Breast epithelium (tissue), 4 donors: ENCODE measurements at regions not wholly inside any gene's neighbourhood (a gene's known extent, or its start where the extent isn't known, plus 50 kb on each side); places are given as distances from the start of the nearest gene placed in this dataset.

ENCODE experiments used
- DNase-seq, 2 donors: peaks; one replicate each; pipeline ENCODE4 v3.0.0-alpha.2; 2019; ENCODE audit warnings: low spot score in 2 of 2
- H3K27ac ChIP-seq, 2 donors: fragments of 200-600 bp; sonication (generic) in 1 of 2; one replicate each; pipeline ENCODE4 v1.5.1; 2016 to 2019; ENCODE audit warnings: mild to moderate bottlenecking in 1 of 2
- H3K27me3 ChIP-seq, 2 donors: fragments of 200-600 bp; sonication (generic) in 1 of 2; one replicate each; pipeline versions ENCODE4 v1.5.1 to v1.6.0; 2017 to 2019; ENCODE audit warnings: control low read depth in 1 of 2, mild to moderate bottlenecking in 1 of 2
- H3K36me3 ChIP-seq: fragments of 200-600 bp; one replicate; pipeline ENCODE4 v1.5.1; 2019
- H3K4me1 ChIP-seq, 2 donors: fragments of 200-600 bp; sonication (generic); one replicate each; pipeline ENCODE4 v1.5.1; 2016 to 2019; ENCODE audit warnings: control low read depth in 1 of 2
- H3K4me3 ChIP-seq, 3 donors: fragments of 200-600 bp; sonication (generic); 1 replicate in 2 of 3; 2 replicates in 1 of 3; pipeline ENCODE4 v1.5.1; 2016 to 2019; ENCODE audit warnings: mild to moderate bottlenecking in 3 of 3, moderate library complexity in 2 of 3
- H3K9me3 ChIP-seq, 2 donors: fragments of 200-600 bp; sonication (generic) in 1 of 2; one replicate each; pipeline ENCODE4 v1.5.1; 2016 to 2019; ENCODE audit warnings: control low read depth in 1 of 2
- POLR2A ChIP-seq: fragments of 450-650 bp; IDR thresholded peaks from one replicate; pipeline ENCODE4 v1.6.1; 2016; ENCODE audit warnings: antibody characterized with exemption, mild to moderate bottlenecking, moderate library complexity
- POLR2AphosphoS5 ChIP-seq, 3 donors: sonication (generic); formaldehyde crosslinking; IDR thresholded peaks; one replicate each; pipeline ENCODE4 v1.6.1; 2017; ENCODE audit warnings: antibody characterized with exemption in 3 of 3
- intact Hi-C: fragments of 100-400 bp; cut with DNase I; formaldehyde crosslinking; loops from one replicate; pipeline ENCODE4 v1.15.1; 2023; ENCODE audit warnings: low total_unique reads
- TF ChIP-seq, protein P1 (sequence below), 3 donors: fragments of 450-650 bp; IDR thresholded peaks; one replicate each; pipeline ENCODE4 v1.5.1; 2016 to 2017; ENCODE audit warnings: antibody characterized with exemption in 3 of 3, mild to moderate bottlenecking in 3 of 3, moderate library complexity in 3 of 3

DNA sequence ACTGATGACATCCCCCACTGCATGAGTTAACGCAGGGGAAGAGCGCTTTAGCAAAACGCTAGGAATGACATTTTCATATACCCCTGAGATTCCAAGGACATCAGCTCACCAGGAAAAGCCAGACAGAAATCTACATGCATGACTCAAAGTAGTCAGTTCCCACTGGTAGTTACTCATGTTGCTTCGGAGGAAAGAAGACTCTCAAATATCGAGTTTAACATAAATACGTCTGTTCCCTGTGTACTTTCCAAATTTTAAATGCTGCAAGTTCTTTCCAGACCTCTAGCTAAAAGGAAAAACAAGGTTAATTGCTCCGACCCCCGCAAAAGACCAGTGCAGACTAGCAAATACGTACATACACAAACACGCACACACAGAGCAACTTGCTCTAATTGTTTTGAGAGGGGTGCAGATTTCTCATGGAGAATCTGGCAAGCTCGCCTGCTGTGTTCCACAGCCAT is 115.4 kb upstream of the PRICKLE2 start:
- no peaks in the 10 kb centered on the region for H3K36me3 ChIP-seq
- H3K4me3 ChIP-seq = peak overlapping the region in 1 of 3 donors; percentile 5
- H3K27me3 ChIP-seq = no peaks in the 10 kb centered on the region
- H3K4me1 ChIP-seq = peaks cover 7% of the 10 kb centered on the region in 2 donors
- TF ChIP-seq, protein P1, sequence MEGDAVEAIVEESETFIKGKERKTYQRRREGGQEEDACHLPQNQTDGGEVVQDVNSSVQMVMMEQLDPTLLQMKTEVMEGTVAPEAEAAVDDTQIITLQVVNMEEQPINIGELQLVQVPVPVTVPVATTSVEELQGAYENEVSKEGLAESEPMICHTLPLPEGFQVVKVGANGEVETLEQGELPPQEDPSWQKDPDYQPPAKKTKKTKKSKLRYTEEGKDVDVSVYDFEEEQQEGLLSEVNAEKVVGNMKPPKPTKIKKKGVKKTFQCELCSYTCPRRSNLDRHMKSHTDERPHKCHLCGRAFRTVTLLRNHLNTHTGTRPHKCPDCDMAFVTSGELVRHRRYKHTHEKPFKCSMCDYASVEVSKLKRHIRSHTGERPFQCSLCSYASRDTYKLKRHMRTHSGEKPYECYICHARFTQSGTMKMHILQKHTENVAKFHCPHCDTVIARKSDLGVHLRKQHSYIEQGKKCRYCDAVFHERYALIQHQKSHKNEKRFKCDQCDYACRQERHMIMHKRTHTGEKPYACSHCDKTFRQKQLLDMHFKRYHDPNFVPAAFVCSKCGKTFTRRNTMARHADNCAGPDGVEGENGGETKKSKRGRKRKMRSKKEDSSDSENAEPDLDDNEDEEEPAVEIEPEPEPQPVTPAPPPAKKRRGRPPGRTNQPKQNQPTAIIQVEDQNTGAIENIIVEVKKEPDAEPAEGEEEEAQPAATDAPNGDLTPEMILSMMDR (IDR thresholded peaks at IDR 0.05) = no peak
- no peaks in the 10 kb centered on the region for H3K9me3 ChIP-seq
- intact Hi-C loops = no loop called here
- H3K27ac ChIP-seq = peak overlapping the region; percentile 19 to 64
- no peak for DNase-seq

DNA sequence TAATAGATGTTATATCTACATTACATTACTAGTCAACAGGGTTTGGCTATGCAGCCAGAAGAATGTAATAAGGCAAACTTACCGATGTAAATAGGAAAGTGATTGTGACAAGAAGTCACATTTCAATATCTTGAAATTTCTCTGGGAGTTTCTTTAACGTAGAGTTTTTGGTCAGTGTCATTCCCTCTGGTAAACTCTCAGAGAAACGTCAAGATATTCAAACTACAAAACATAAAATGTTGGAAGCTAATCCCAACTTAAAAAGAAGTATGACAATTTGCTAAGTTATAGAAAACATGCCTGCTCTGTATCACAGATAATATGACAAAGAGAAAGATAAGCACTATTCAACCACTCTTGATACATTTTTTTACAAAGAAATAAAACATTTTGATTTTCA is 111.2 kb upstream of the PRICKLE2 start:
- H3K4me1 ChIP-seq = no peaks in the 10 kb centered on the region
- no peaks in the 10 kb centered on the region for H3K9me3 ChIP-seq
- TF ChIP-seq POLR2A = no peak
- TF ChIP-seq, protein P1 (IDR thresholded peaks at IDR 0.05) = no peak
- no peak for TF ChIP-seq POLR2AphosphoS5 (IDR thresholded peaks at IDR 0.05)
- DNase-seq = no peak
- intact Hi-C loops = no loop called here
- H3K27me3 ChIP-seq = no peaks in the 10 kb centered on the region
- no peak overlapping the region for H3K27ac ChIP-seq
- no peaks in the 10 kb centered on the region for H3K36me3 ChIP-seq
- H3K4me3 ChIP-seq = no peak overlapping the region

DNA sequence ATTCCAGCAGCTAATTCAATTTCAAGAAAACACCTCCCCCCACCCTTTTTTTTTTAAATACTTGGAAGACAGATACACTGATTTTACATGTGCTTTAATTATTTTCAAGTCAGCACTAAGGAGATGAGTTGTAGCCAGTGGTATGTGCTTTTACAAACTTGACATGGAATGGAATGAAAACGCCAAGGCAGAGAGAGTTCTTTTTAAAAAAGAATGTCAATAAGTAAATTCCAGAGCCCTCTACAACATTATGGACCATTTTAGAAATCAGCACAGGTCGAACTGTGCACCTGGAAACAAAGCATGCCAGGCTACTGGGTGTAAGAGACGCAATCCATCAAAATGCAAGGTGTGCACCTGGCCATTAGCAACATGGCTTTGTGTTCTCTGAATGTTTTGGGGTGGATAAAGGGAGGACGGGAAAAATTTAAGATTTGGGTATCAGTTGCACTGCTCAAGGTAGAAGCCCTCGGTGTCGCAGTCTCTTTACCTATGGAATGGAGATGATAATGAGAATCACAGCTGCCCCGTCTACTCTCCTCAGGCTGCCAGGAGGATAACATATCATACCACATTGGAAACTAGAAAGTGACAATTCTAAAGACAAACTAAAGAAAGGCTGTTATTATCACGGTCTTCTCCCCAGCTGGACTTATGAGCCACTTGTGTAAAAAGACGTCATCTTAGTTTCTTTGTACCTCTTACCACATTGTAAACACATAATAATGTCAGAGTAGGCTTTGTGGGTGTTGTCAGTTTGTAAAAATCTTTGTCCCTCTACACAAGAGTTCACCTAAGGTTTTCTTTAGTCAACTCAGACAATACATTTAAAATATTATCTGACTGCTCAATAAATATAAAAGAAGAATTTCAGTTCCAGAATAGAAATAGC is 107.4 kb upstream of the PRICKLE2 start:
- Histone ChIP-seq H3K27ac (no peak overlapping the region), H3K27me3 (no peaks in the 10 kb centered on the region), H3K36me3 (no peaks in the 10 kb centered on the region), H3K9me3 (no peaks in the 10 kb centered on the region), H3K4me3 (no peak overlapping the region), H3K4me1 (no peaks in the 10 kb centered on the region)
- TF ChIP-seq POLR2A (no peak), POLR2AphosphoS5 (IDR thresholded peaks at IDR 0.05) (no peak)
- TF ChIP-seq, protein P1 (IDR thresholded peaks at IDR 0.05) = no peak
- intact Hi-C loops = no loop called here
- DNase-seq = no peak

GRCh38 chr3:64331605-64332004 is 106.3 kb upstream of the PRICKLE2 start:
- H3K36me3 ChIP-seq = no peaks in the 10 kb centered on the region
- H3K4me3 ChIP-seq = no peak overlapping the region
- no peaks in the 10 kb centered on the region for H3K9me3 ChIP-seq
- peak; percentile 59 to 69 for DNase-seq
- TF ChIP-seq POLR2AphosphoS5 (IDR thresholded peaks at IDR 0.05) = no peak
- TF ChIP-seq, protein P1 (IDR thresholded peaks at IDR 0.05) = no peak
- TF ChIP-seq POLR2A = no peak
- intact Hi-C loops = no loop called here
- peak overlapping the region in 1 of 2 donors; percentile 46 for H3K27ac ChIP-seq
- no peaks in the 10 kb centered on the region for H3K27me3 ChIP-seq
- H3K4me1 ChIP-seq = no peaks in the 10 kb centered on the region

DNA sequence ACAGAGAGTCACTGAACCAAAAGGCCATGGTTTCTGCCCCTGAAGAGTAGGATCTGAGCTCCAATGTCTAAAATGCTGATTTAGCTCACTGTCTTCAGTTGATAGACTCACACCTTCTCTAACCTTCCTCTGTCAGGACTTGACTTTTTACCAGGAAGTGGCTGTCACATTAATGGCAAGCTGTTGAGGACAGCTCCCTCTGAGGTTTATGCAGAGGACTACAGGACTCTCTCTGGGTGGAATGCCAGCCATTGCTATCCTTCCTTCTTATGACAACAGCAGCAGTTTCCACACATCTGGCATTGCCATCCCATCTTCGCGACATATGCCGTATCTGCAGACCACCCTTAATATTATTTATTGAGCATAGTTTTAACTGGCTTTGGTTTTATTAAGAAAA is 103.8 kb upstream of the PRICKLE2 start:
- no peaks in the 10 kb centered on the region for H3K36me3 ChIP-seq
- H3K4me1 ChIP-seq = no peaks in the 10 kb centered on the region
- H3K27ac ChIP-seq = no peak overlapping the region
- TF ChIP-seq, protein P1 (IDR thresholded peaks at IDR 0.05) = no peak
- no peak for TF ChIP-seq POLR2A
- no peak for TF ChIP-seq POLR2AphosphoS5 (IDR thresholded peaks at IDR 0.05)
- no peak overlapping the region for H3K4me3 ChIP-seq
- no peaks in the 10 kb centered on the region for H3K27me3 ChIP-seq
- DNase-seq = no peak
- intact Hi-C loops = no loop called here
- no peaks in the 10 kb centered on the region for H3K9me3 ChIP-seq
